DMS 273 (cell line): ENCODE measurements at regions not wholly inside any gene's neighbourhood (a gene's known extent, or its start where the extent isn't known, plus 50 kb on each side); places are given as distances from the start of the nearest gene placed in this dataset.
"Not testable (repeated sequence)": the region's sequence is repeated elsewhere in the genome, so short reads cannot be mapped to it uniquely, and the experiment has no call there.

ENCODE experiments used
- DNase-seq: peaks from one replicate; lab custom pipeline; 2025; ENCODE audit not compliant: unreplicated experiment; lab: John Stamatoyannopoulos, UW

DNA sequence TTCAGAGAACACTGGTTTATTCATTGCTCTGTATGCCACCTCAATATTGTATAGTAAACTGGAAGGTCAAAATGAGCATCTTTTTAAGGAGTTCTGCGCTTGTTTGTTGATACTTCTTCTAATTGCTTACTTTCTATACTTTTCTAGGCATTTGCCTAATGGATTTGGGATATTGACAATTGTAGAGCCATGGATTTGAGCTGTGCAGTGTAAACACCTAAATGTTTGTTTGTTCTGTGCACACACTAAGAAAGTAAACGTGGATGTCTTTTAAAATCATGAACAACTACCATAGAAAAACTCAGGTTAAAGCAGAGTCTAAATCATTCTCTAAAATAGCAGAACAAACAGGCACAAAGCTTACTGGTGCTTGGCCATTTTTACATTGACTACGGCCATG lies 436.6 kb upstream of the GBE1 start:
- DNase-seq = no peak

DNA sequence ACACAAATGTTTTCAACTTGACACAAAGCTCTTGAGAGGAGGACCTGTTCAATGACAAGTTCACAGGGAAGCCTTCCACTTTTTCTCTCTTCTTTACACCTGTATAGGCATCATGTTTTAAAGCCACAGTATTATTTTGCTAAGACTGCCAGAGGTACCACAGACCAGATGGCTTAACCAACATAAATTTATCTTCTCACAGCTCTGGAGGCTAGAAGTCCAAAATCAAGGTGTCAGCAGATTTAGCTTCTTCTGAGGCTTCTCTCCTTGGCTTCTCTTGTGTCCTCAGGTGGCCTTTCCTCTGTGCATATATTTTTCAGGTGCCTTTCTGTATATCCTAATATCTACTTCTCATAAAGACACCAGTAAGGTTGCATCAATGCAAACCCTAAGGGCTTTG lies 435.2 kb upstream of the GBE1 start:
- DNase-seq = no peak

DNA sequence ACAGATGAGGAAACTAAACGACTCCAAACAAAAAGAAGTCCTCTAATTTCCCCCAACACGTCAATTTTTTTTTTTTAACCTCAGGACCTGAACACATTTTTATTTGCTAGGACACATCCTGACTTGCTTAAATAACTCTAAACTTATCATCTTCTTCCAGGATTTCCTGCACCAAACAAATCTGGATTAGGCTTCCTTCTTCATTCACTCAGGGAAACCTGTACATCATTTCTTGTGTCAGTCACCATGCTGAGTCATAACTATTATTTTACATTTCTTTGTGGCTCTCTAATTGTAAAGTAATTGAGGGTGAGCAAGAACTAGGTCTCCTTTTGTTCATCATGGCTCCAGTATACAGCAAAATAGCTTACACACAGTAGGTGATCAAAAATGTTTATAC lies 433.4 kb upstream of the GBE1 start:
- no peak for DNase-seq

DNA sequence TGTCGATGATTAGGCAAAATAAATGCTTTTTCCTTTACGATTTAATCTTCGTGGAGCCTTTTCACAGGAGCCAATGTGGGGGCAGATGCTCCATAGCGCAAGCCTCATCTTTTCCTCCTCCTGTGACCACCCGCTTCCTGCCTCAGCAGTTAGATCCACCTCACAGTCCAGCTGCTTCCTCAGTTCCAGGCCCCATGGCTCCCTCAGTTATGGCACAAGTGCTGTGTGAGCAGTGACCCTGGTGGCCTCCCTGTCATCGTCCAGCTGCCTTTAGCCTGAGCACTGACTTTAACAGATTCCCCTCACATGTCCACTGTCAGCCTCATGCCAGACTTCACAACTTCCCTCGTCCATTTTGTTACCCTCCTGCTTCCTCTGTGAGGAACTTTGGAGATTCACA lies 424.6 kb upstream of the GBE1 start:
- DNase-seq = no peak

DNA sequence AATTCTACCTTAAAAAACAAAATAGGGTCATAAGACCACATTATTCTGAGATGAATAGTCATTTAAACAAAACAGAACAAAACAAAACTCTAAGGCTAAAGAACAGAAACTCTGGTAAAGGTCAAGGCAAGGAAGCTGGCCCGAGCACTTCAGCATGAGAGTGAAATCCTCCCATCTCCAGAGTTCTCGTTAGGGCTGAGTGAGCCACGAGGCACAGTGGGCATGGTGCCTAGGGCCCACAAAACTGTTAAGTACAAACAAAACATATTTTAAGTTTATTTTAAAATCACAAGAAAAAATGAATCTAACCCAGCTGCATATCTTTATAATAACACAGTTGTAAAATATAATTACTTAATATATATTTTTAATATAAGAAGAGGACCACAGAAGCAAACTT lies 417.8 kb upstream of the GBE1 start:
- DNase-seq = no peak

DNA sequence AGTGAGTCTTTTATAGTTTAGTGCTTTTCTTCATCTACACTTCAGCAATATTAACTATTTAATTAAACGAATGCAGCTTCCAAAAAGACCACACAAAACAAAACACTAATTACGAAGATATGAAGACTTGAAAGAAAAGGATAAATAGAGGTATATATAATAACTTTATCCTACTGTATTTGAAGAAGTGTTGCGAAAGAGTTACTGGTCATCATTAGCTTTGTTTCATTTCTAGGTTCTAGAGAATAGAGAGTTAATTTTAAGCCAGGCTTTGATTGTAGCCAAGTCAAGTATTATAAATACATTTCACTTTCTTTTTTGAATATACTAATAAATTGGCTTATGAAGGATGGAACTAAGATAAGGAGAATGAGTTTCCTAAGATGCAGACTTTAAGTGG lies 416.8 kb upstream of the GBE1 start:
- no peak for DNase-seq

DNA sequence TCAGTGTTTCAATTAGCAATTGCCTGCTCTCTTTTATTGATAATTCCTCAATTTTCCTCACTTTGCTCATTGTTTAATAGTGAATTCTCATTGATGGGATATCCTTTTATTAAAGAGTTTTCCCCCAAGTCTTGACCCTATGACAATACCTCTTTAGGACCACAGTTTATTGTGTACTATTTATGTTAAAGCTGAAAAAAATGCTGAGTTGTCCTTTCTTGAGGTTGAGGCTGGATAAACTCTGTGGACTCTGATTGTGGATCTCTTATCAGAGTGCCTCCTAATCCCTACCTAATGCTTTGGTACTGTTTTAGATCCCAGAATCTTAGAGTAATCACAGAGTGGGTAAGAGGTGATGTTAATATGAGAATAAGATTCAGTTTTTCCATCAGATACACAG lies 416.3 kb upstream of the GBE1 start:
- no peak for DNase-seq

DNA sequence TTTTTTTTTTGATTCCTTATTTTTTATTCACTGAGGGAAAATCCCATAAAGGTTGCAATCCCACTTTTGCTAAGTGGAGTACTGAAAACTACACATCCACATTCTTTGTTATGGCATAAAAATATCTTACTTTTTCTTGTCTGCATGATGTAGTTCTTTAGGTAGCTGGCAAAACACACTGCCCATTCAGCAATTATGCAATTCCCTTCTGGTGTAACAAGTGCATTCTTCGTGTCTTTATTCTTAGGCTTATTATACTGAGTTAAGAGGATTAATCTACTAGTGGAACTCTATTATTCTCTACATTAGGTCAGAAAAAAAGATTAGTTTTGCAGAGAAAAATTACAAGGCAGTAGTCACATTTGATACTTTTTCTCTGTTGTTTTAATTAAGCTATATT lies 403.8 kb upstream of the GBE1 start:
- DNase-seq = no peak

DNA sequence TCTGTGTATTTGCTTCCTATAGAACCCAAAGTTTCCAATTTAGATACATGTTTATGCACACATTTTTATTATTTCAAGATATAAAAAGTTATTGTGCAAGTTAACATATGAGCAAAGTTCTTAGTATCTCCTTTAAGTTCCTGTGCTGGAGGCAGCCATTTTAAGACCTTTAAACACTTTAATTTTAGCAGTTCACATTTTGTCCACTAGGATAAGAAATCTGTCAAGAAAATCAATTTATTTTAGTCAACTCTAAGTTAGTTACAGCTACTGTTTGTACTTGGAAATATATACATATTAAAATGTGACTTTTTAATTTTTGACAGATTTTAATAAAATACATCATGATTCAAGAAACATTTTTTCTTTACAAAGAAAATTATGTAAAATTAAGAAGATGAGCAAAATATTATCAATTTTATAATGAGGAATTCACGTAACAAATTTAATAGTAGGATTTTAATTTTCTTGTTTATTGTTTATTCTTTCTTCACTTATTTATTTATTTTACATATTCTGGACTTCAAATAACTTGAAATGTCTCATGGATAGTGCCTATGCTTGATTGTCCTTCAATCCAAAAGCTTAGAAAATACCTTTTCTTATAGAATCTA lies 402.6 kb upstream of the GBE1 start:
- DNase-seq = peak; percentile 59

DNA sequence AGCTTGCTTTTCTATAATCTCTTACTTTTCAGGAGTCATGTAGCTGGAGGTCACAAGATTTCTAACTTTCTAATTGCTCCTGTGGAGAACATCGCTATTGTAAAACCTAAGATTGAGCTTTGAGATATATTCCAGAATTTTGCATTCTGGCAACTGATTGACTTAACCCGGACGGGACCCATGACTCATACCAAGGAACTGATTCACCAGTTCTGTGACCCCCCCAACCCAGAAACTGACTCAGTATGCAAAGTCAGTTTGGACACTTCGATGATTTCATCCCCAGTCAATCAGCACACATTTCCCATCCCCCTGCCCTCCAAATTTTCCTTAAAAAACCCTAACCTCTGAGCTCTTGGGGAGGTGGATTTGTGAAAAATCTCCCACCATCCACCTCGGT lies 396.5 kb upstream of the GBE1 start:
- DNase-seq = no peak

DNA sequence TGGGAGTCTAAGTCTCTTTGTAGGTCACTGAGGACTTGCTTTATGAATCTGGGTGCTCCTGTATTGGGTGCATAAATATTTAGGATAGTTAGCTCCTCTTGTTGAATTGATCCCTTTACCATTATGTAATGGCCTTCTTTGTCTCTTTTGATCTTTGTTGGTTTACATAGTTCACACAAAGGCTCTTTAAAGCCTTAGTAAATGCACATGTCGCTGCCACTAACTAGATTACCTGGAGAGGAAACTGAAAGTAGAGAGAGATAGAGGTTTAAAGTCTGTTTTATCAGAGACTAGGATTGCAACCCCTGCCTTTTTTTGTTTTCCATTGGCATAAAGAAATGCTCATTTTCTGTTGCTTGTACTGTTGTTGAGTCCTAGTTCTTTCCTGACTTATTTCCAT lies 392.4 kb upstream of the GBE1 start:
- not testable (repeated sequence) for DNase-seq

DNA sequence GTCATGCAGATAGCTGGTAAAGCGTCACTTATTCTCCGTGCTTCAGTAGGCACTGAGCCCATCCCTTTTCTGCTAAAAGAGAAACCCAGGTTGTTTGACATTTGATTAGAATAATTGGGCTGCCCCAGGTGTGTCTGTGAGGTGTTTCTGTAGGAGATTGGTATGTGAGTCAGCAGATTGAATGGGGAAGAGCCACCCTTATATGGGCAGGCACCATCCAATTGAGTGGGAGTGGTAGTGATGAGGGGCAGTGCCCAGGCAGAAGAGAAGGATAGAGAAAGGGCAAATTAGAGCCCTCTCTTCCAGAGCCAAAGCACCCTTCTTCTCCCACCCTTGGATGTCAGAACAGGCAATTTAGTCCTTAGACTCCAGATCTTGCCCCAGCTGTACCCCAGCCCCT lies 384.3 kb upstream of the GBE1 start:
- DNase-seq = no peak

DNA sequence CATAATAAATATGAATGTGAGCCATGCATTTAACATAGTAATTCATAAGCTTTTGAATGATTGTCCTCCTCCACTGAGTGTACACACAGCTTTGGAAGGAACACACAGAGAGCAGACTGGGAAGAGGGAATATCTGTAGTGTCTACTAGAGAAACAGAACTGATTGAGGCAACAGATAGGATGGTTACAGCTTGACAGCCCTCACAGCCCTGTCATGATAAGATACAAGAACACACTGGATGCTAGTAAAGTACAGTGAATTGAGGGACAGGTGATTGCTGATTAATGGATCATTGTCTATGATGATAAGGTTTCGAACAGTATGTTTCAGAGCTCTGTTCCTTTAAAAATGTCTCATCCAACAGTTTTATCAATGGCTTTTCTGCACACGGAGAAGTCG lies 383.4 kb upstream of the GBE1 start:
- DNase-seq = no peak

DNA sequence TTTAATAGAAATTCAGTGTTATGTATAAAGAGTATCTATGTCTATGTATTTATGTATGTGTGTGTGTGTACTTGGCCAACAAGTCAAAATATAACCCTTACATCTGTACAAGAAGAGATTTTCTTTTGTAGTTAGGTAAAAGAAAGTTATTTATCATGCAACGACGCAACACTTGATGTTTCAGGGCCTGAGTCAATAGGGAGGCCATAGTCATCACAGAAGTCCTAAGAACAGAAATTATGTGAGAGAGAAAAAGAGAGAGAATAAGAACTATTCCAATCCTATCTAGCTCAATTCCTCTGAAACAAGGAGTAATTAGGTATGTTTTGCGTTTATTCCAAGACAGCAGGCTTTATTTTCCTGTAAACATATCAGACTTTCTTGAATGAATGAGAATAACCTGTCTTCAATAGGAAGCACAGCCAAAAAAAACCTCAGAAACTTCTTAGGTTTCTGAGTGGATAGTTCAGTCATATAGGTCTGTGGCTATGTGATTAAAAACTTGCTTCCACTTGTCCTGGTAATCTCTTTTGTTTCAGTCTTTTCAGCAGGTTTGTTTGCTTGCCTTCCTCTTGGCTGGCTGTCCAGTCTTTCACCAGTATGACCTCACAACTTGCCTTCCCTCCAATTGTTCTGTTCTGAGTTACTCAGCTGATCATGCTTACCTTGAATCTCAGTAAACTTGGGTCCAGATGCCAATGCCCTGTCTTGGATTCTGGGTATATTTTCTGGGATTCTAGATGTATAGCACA lies 382.4 kb upstream of the GBE1 start:
- DNase-seq = no peak

DNA sequence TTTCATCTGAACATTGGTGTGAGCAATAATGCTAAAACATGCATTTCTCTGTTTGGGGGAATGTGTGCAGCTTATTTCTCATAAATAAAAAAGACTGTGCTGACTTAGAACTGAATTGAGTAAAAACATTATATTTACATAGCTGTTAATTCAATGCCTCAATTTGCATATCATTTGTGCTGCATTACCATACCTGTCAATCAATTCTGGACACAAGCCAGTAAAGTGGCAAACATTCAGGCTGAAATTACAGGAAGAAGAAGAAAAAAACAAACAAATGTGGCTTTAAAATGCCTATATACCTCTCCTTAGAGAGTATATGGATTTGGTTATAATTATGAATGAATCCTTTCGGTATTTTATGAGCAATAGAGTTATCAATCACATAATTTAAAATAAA lies 380.1 kb upstream of the GBE1 start:
- DNase-seq = no peak

DNA sequence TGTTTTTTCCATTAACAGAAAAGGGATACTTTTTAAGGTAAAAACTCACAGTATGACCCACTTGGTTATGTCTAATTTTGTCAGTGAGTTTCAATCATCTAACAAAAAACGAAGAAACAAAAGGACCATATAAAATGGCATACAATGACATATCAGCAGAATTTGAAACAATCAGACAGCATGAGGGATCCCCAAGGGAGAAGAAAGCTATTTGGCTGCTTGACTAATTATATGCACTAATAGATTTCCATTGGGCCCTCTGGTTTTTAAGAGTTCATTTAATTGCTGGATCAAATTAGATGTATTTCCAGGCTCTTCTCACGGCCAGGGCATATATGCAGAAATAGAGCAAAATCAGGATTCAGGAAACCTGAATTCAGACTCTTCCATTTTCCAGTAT lies 376.4 kb upstream of the GBE1 start:
- DNase-seq = peak; percentile 7

DNA sequence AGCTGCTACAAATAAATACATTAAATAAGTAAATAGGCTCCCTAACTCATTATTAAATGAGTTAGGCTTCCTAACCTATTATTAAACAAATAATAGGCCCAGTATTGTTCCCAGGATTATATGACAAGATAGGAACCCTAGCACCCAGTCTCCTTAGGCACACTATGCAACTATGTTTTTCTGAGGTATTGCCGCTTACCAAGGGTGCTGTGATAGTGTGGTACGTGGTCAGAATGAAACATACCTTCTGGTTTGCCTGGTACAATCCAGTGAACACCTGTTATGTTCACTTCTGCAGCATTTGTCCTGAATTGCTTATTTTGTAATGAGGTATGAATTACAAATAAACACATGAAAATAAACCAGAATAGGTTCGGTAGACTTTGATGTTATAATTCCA lies 375.6 kb upstream of the GBE1 start:
- DNase-seq = no peak

DNA sequence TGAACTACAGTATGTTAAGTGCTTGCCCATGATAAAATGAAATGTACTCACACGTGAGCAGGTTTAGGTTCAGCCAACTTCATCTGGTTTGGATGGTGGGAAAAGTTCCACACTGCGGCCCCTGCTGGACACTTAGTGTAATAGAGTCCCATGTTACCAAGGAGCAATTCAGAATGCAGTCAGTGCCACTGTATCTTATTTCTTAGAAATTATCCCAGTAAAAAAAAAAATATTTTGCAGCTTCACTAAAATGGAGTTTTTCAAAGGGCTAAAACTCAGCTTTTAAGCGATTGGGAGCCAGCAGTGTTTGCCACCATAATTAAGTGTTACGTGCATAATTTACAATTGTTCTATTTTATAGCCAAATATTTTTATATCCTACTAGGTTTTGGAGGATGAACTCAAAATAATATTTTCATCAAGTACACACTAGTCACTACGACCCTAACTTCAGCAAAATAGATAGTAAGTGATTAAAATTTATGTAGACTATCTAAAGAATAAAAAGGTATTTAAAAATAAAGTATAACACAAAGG lies 371.7 kb upstream of the GBE1 start:
- peak; percentile 68 for DNase-seq

DNA sequence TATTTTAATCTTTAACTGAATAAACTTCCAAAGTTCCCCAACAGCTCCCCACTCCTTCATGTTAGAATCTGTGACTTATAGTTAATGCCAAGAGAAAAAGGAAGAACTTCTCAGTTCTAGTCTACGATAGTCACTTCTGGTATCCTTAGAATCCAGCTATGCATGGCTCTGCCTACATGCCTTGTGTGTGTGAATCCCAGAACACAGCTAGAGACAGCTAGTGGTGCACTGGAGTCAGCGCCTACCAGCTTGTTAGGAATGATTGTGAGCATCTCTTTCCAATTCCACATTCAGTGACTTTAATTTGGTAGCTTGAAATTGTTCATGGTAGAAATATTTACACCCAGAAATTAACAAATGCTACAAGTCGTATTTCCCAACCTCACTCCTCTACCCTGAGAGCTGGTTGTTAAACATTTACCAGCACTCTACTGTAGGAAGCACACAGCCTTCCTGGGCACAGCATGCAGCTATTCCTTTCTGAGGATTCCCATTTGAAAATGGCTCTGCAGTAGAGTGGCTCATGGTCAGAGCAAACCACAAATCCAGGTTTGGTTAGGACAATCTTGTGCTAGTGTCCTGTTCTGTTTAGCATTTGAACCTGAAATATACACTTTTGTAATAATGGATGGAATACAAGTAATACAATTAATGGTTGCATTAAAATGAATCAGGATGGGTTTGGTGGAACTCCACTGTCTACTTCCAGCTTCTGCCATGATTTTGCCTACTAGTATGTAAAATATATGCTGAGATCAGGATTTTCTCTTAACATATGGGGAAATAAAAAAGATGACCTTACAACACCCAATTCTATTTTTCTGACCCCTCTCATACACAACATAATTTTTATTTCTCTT lies 371.0 kb upstream of the GBE1 start:
- no peak for DNase-seq

DNA sequence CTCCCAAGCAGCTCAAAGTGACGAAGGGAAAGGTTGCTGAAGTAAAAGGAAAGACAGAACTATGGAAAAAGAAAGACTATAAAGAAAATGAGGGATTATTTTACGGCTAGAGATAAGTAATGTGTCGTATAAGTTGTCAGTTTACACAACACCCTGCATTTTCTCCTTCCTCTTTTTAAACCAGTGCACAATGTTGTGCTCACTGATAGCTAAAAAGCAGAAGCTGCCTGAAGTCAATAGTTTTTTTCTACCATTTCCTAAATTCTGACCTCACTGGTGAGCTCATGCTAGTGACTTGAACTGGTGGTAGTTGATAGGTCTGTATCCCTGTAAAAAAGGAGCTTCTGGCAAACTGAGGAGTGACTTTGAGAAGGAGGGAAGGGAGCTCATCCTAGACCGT lies 368.6 kb upstream of the GBE1 start:
- no peak for DNase-seq

DNA sequence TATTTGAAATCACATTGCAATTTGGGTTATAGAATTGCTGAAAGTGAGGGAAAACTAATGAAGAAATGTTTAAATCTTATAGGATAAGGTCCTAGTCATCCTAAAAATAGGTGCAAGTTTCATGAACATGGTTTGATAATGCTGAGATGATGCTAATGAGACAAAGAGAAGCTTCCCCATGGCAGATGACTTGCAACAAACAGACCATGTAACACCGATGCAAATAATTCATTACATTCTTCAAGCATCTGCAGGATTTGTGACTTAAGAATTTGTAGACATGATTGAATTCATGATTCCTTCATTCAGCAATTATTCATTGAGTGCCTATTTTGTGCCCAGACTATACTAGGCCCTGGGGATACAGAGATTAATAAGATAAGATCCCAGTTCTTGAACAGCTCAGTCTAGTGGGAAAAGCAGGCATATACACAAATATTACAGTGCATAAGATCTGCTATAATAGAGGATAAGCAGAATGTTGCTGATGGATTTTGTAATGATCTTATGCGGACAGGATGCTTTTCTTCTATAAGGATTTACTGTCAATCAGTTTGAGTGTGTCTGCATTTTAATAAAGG lies 367.9 kb upstream of the GBE1 start:
- no peak for DNase-seq

DNA sequence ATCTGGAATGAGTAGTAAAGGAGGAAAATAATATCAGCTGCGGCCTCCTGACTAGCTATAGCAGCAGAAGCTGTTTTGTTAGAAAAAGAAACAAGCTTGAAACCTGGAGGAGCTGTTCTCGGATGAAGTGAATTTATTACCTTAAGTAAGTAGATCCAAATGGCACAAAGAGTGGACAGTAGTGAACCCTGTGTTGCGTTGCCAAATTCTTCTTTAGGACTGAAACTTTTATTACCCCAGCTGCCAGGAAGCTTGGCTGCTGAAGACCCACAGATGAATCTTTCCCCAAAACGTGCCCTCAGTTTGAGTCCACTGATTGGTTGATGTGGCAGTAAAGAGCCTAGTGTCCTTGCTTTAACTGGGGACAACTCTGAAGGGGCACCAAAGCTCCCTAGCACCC lies 366.8 kb upstream of the GBE1 start:
- no peak for DNase-seq
